GM18861 (cell line): ENCODE measurements at regions not wholly inside any gene's neighbourhood (a gene's known extent, or its start where the extent isn't known, plus 50 kb on each side); places are given as distances from the start of the nearest gene placed in this dataset.

Source experiments
- ATAC-seq: cut with Tn5 transposase; IDR thresholded peaks from one replicate; pipeline ENCODE4 v1.9.1; 2021; ENCODE audit not compliant: unreplicated experiment

- no peak for ATAC-seq
These were observed 229.9 kb downstream of the RPS24 start for GRCh38 chr10:78263521-78263988.

- no peak for ATAC-seq
These were observed 230.7 kb downstream of the RPS24 start for GRCh38 chr10:78264361-78264760.

- no peak for ATAC-seq
These were observed 233.2 kb downstream of the RPS24 start for GRCh38 chr10:78266741-78267469.

- ATAC-seq, result no peak
These were observed 233.9 kb downstream of the RPS24 start for GRCh38 chr10:78267598-78267997.

- no peak for ATAC-seq
These were observed 235.4 kb downstream of the RPS24 start for GRCh38 chr10:78269060-78269459.

GRCh38 chr10:78272329-78272728 lies 238.7 kb downstream of the RPS24 start:
- ATAC-seq, result no peak

GRCh38 chr10:78274491-78274890 lies 240.8 kb downstream of the RPS24 start:
- ATAC-seq, result no peak

- no peak for ATAC-seq
These were observed 242.5 kb downstream of the RPS24 start for GRCh38 chr10:78276139-78276538.

- ATAC-seq, result no peak
These were observed 243.8 kb downstream of the RPS24 start for GRCh38 chr10:78277314-78278057.

GRCh38 chr10:78278058-78278404 lies 244.4 kb downstream of the RPS24 start:
- no peak for ATAC-seq

GRCh38 chr10:78279756-78280155 lies 246.1 kb downstream of the RPS24 start:
- ATAC-seq, result no peak

- ATAC-seq, result no peak
These were observed 246.9 kb downstream of the RPS24 start for GRCh38 chr10:78280604-78281003.

GRCh38 chr10:78281627-78282026 lies 248.0 kb downstream of the RPS24 start:
- ATAC-seq, result no peak

- ATAC-seq, result no peak
These were observed 249.5 kb downstream of the RPS24 start for GRCh38 chr10:78283069-78283682.

- no peak for ATAC-seq
These were observed 250.7 kb downstream of the RPS24 start for GRCh38 chr10:78284381-78284780.

- ATAC-seq, result no peak
These were observed 251.6 kb downstream of the RPS24 start for GRCh38 chr10:78285226-78285625.

- no peak for ATAC-seq
These were observed 252.5 kb downstream of the RPS24 start for GRCh38 chr10:78286186-78286585.

GRCh38 chr10:78286668-78287067 lies 253.0 kb downstream of the RPS24 start:
- no peak for ATAC-seq

GRCh38 chr10:78287618-78288017 lies 254.0 kb downstream of the RPS24 start:
- ATAC-seq, result no peak

GRCh38 chr10:78288663-78289062 lies 255.0 kb downstream of the RPS24 start:
- no peak for ATAC-seq

GRCh38 chr10:78290131-78290750 lies 256.6 kb downstream of the RPS24 start:
- no peak for ATAC-seq

GRCh38 chr10:78291722-78292121 lies 258.1 kb downstream of the RPS24 start:
- no peak for ATAC-seq
